ENCODE measurements at regions not wholly inside any gene's neighbourhood (a gene's known extent, or its start where the extent isn't known, plus 50 kb on each side); places are given as distances from the start of the nearest gene placed in this dataset.

DNA sequence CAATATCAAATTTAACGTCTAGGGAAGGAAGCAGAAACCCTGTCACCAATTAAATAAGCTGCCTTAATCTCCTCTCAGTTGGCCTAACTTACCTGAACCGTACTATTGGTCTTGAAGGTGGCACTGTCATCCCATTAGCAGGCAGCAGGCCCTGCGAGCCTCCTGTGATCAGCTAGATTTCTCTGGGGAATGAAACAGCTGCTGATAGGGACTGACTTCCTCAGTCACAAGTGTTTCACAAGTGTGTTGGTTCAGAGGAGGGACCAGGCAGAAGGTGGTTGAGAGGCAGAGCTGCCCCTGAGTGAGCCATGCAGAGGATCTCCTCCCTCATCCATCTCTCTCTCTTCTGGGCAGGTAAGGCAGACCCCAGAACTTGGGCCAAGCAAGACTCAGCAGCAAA, 166.8 kb downstream of the DAD1 start:
- TF ChIP-seq, protein P1, sequence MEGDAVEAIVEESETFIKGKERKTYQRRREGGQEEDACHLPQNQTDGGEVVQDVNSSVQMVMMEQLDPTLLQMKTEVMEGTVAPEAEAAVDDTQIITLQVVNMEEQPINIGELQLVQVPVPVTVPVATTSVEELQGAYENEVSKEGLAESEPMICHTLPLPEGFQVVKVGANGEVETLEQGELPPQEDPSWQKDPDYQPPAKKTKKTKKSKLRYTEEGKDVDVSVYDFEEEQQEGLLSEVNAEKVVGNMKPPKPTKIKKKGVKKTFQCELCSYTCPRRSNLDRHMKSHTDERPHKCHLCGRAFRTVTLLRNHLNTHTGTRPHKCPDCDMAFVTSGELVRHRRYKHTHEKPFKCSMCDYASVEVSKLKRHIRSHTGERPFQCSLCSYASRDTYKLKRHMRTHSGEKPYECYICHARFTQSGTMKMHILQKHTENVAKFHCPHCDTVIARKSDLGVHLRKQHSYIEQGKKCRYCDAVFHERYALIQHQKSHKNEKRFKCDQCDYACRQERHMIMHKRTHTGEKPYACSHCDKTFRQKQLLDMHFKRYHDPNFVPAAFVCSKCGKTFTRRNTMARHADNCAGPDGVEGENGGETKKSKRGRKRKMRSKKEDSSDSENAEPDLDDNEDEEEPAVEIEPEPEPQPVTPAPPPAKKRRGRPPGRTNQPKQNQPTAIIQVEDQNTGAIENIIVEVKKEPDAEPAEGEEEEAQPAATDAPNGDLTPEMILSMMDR (conservative IDR thresholded peaks at IDR 0.05; ENCODE audit: control insufficient read depth, insufficient read depth, low read depth, low read length), result no peak
- no peak overlapping the region for H3K4me3 ChIP-seq (ENCODE audit: control insufficient read depth, low read depth, low read length)
- no peak for DNase-seq (ENCODE audit: low read depth)

DNA sequence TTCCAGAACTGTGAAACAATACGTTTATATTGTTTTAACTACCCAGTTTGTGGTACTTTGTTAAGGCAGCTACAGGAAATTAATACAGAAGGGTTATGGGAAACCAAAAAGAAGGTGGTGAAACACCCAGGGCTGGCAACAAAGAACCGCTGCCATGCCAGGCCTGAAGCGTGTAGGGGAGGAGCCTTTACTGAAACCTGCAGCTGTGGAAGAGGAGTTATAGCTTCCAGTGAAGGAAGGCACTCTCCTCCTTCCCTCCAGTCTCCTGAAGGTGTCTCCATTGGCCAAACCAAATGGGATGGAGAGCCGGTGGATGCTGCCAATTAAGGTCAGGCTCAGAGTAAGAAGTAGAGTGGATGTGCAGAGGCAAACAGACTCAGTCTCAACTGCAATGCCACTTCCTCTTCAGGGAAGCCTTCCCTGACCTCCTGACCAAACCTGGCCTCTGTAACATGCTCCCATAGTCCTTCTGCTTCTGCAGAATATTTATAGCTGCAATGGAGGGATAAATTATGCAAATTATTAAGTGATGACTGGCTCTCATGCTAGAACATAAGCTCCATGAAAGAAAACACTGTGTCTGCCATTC, 168.3 kb downstream of the DAD1 start:
- DNase-seq (ENCODE audit: low read depth), result peak; percentile 8
- no peak overlapping the region for H3K4me3 ChIP-seq (ENCODE audit: control insufficient read depth, low read depth, low read length)
- TF ChIP-seq, protein P1 (conservative IDR thresholded peaks at IDR 0.05; ENCODE audit: control insufficient read depth, insufficient read depth, low read depth, low read length), result no peak

DNA sequence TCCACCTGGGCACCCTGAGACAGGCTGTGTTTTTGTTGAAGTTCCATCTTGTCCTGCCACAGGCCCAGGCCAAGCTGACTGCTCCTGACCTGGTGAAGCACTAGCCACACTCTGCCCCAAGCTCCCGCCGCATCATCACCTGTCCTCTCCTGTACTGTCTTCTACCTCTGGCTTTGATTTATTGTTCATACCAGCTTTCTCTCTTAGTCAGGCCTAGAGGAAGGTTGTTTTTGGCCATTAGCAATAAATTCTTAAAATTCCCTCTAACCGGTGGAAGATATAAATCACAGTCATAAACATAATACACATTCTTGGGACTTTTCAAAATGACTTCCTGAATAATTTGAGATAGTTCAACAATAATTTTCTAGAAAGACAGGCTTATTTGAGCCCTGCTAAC, 169.4 kb downstream of the DAD1 start:
- TF ChIP-seq, protein P1 (conservative IDR thresholded peaks at IDR 0.05; ENCODE audit: control insufficient read depth, insufficient read depth, low read depth, low read length), result no peak
- H3K4me3 ChIP-seq (ENCODE audit: control insufficient read depth, low read depth, low read length), result no peak overlapping the region
- DNase-seq (ENCODE audit: low read depth), result no peak

DNA sequence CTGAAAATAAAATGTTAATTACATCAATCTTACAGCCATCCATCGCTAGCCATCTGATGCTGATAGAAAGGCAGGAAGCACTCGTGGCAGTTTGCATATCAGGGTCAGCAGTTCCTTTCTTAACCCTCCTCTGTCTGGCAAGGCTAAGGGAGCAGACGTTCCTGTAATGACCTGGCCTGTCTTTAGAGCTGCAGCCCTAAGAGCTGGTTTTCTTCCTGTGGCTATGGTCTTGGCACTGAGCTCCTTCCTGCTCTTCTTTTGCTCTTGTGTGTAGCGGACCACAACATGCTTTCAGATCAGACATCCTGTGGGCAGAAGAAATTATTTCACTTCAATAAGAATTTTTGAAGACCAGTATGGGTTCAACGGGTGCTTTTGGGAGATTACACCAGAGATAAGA, 170.4 kb downstream of the DAD1 start:
- no peak for DNase-seq (ENCODE audit: low read depth)
- TF ChIP-seq, protein P1 (conservative IDR thresholded peaks at IDR 0.05; ENCODE audit: control insufficient read depth, insufficient read depth, low read depth, low read length), result no peak
- H3K4me3 ChIP-seq (ENCODE audit: control insufficient read depth, low read depth, low read length), result no peak overlapping the region

DNA sequence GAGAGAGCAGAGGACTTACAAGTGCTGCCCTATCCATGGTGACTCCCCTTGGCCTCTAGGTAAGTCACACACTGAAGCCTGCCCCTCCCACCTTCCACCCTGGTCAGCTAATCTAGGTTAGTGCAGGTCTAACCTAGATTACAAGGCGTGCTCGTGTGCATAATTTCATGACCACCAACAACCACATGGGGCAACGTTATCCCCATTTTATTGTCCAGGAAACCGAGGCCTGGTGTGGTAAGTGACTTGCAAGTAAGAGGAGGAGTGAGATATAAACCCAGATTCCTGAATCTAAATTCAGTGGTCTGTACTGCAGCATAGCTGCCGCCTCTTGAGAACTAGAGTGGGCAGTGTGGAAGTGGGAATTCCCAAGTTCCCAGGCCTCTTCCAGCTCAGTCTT, 171.1 kb downstream of the DAD1 start:
- TF ChIP-seq, protein P1 (conservative IDR thresholded peaks at IDR 0.05; ENCODE audit: control insufficient read depth, insufficient read depth, low read depth, low read length), result no peak
- no peak for DNase-seq (ENCODE audit: low read depth)
- no peak overlapping the region for H3K4me3 ChIP-seq (ENCODE audit: control insufficient read depth, low read depth, low read length)

DNA sequence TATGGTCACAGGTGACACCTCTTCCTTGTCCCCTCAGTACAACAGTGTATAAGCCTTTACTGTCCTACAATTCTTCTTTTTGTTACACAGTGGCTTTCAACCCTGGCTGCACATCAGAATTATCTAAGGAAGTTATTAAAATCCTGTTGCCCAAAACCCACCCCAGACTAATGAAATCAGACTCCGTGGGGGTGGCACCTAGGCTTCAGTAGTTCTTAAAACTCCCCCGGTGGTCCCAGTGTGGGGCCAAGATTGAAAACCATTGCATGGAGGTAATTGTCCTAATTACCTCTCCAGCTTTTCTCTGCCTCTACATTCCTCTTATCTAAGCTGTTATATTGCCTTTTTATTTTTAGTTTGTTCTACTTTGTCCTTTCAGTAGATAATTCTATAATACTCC, 172.8 kb downstream of the DAD1 start:
- TF ChIP-seq, protein P1 (conservative IDR thresholded peaks at IDR 0.05; ENCODE audit: control insufficient read depth, insufficient read depth, low read depth, low read length), result no peak
- no peak for DNase-seq (ENCODE audit: low read depth)
- no peak overlapping the region for H3K4me3 ChIP-seq (ENCODE audit: control insufficient read depth, low read depth, low read length)

DNA sequence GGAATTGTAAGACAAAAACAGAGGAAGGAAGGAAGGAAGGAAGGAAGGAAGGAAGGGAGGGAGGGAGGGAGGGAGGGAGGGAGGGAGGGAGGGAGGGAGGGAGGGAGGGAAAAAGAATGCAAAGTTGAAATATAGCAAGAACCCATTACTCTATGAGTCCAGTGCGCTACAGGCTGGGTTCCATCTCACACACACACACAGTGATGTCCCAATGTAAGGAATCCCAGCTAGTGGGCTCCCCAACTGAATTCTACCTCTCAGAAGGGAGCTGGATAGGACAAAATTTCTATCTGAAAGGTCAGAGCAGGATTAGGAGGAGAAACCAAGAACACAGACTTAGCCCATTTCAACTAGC, 173.4 kb downstream of the DAD1 start:
- DNase-seq (ENCODE audit: low read depth), result no peak
- TF ChIP-seq, protein P1 (conservative IDR thresholded peaks at IDR 0.05; ENCODE audit: control insufficient read depth, insufficient read depth, low read depth, low read length), result no peak
- H3K4me3 ChIP-seq (ENCODE audit: control insufficient read depth, low read depth, low read length), result no peak overlapping the region
